OCI-LY1 (cell line): ENCODE measurements at regions not wholly inside any gene's neighbourhood (a gene's known extent, or its start where the extent isn't known, plus 50 kb on each side); places are given as distances from the start of the nearest gene placed in this dataset.
A peak's percentile ranks its signal among the peaks of the same experiment; 100 is the strongest.

Source experiments
- H2AFZ ChIP-seq: fragments of 200-600 bp; sonication (generic), shearing (Covaris generic); 2 replicates; pipeline ENCODE4 v1.6.0; 2014; ENCODE audit warnings: antibody characterized with exemption, mild to moderate bottlenecking, low read length
- H3F3A ChIP-seq: fragments of 200-600 bp; sonication (generic), shearing (Covaris generic); 2 replicates; pipeline ENCODE4 v1.6.0; 2014; ENCODE audit warnings: mild to moderate bottlenecking, antibody characterized with exemption, low read length, moderate library complexity; ENCODE audit not compliant: insufficient read depth
- H3K27ac ChIP-seq: fragments of 200-600 bp; sonication (generic); 2 replicates; pipeline ENCODE4 v1.5.1; 2014; ENCODE audit warnings: low read length, mixed run types, mild to moderate bottlenecking, low read depth; ENCODE audit not compliant: poor library complexity, severe bottlenecking
- H3K27me3 ChIP-seq: fragments of 200-600 bp; sonication (generic); 2 replicates; pipeline ENCODE4 v1.6.0; 2014; ENCODE audit warnings: antibody characterized with exemption, mild to moderate bottlenecking, low read length, moderate library complexity; ENCODE audit not compliant: insufficient read depth
- H3K36me3 ChIP-seq: fragments of 200-600 bp; sonication (generic); 2 replicates; pipeline ENCODE4 v1.6.1; 2014; ENCODE audit warnings: mild to moderate bottlenecking, antibody characterized with exemption, low read length, moderate library complexity, mixed read lengths; ENCODE audit not compliant: insufficient read depth
- H3K4me1 ChIP-seq: fragments of 200-600 bp; sonication (generic); 2 replicates; pipeline ENCODE4 v1.5.1; 2014; ENCODE audit warnings: mild to moderate bottlenecking, low read length, moderate library complexity; ENCODE audit not compliant: insufficient read depth, severe bottlenecking
- H3K4me2 ChIP-seq: fragments of 200-600 bp; sonication (generic), shearing (Covaris generic); 2 replicates; pipeline ENCODE4 v1.6.1; 2014; ENCODE audit warnings: low read length
- H3K4me3 ChIP-seq: fragments of 200-600 bp; sonication (generic); 2 replicates; pipeline ENCODE4 v1.5.1; 2014; ENCODE audit warnings: low read length, low read depth, mild to moderate bottlenecking, mixed read lengths; ENCODE audit not compliant: poor library complexity, severe bottlenecking
- H3K79me2 ChIP-seq: fragments of 200-600 bp; shearing (Covaris generic); 2 replicates; pipeline ENCODE4 v1.6.1; 2016; ENCODE audit warnings: mixed run types, low read length, mixed read lengths; ENCODE audit not compliant: insufficient read depth
- H3K9ac ChIP-seq: fragments of 200-600 bp; sonication (generic), shearing (Covaris generic); 2 replicates; pipeline ENCODE4 v1.6.1; 2014; ENCODE audit warnings: mild to moderate bottlenecking, low read length, mixed read lengths
- H3K9me2 ChIP-seq: fragments of 200-600 bp; sonication (generic), shearing (Covaris generic); 2 replicates; pipeline ENCODE4 v1.6.1; 2014; ENCODE audit warnings: low read depth, mild to moderate bottlenecking, low read length, mixed read lengths
- H3K9me3 ChIP-seq: fragments of 200-600 bp; shearing (Covaris generic); 2 replicates; pipeline ENCODE4 v1.6.1; 2014; ENCODE audit warnings: low read length, mixed read lengths
- H4K20me1 ChIP-seq: fragments of 200-600 bp; sonication (generic), shearing (Covaris generic); 2 replicates; pipeline ENCODE4 v1.6.0; 2016; ENCODE audit warnings: mild to moderate bottlenecking, low read length; ENCODE audit not compliant: insufficient read depth
- CTCF ChIP-seq: fragments of 200-600 bp; sonication (generic), shearing (Covaris generic); IDR thresholded peaks from 2 replicates; pipeline ENCODE4 v1.5.1; 2017; ENCODE audit warnings: mild to moderate bottlenecking, antibody characterized with exemption, low read length, moderate library complexity, mixed read lengths
- EZH2 ChIP-seq: fragments of 200-600 bp; sonication (generic), shearing (Covaris generic); IDR thresholded peaks from 2 replicates; pipeline ENCODE4 v1.8.0; 2017; ENCODE audit warnings: borderline replicate concordance, mixed run types, mild to moderate bottlenecking, antibody characterized with exemption, low read length, moderate library complexity, mixed read lengths

- Histone ChIP-seq H3K36me3 (no peaks in the 10 kb centered on the region), H3K9ac (no peak overlapping the region), H3F3A (no peaks in the 10 kb centered on the region), H3K27ac (no peak overlapping the region), H3K4me3 (no peak overlapping the region), H2AFZ (no peak overlapping the region), H3K4me1 (no peaks in the 10 kb centered on the region), H3K27me3 (no peaks in the 10 kb centered on the region), H3K9me2 (peaks cover 4% of the 10 kb centered on the region; the same call in 1 of the 2 replicates), H3K9me3 (no peaks in the 10 kb centered on the region), H3K4me2 (no peak overlapping the region), H4K20me1 (no peaks in the 10 kb centered on the region), H3K79me2 (no peaks in the 10 kb centered on the region)
- TF ChIP-seq CTCF (no peak), EZH2 (no peak)
Measured at GRCh38 chr13:55234311-55234710, 1906.4 kb upstream of the PRR20A start.

GRCh38 chr13:55245005-55245644 is 1895.6 kb upstream of the PRR20A start:
- no peaks in the 10 kb centered on the region for H3K79me2 ChIP-seq
- H2AFZ ChIP-seq: no peak overlapping the region
- no peaks in the 10 kb centered on the region for H4K20me1 ChIP-seq
- no peak overlapping the region for H3K9ac ChIP-seq
- no peaks in the 10 kb centered on the region for H3K4me1 ChIP-seq
- TF ChIP-seq CTCF (peak; percentile 62; the same call in 1 of the 2 replicates), EZH2 (no peak)
- H3K4me2 ChIP-seq: no peak overlapping the region
- no peaks in the 10 kb centered on the region for H3K9me2 ChIP-seq
- no peak overlapping the region for H3K4me3 ChIP-seq
- H3K36me3 ChIP-seq: no peaks in the 10 kb centered on the region
- H3K9me3 ChIP-seq: no peaks in the 10 kb centered on the region
- H3K27me3 ChIP-seq: no peaks in the 10 kb centered on the region
- no peaks in the 10 kb centered on the region for H3F3A ChIP-seq
- no peak overlapping the region for H3K27ac ChIP-seq

- Histone ChIP-seq H3K27me3 (no peaks in the 10 kb centered on the region), H3K36me3 (no peaks in the 10 kb centered on the region), H3K9me3 (no peaks in the 10 kb centered on the region), H2AFZ (no peak overlapping the region), H3K4me3 (no peak overlapping the region), H3K4me1 (no peaks in the 10 kb centered on the region), H3K9ac (no peak overlapping the region), H3F3A (no peaks in the 10 kb centered on the region; the same call in 1 of the 2 replicates), H3K79me2 (no peaks in the 10 kb centered on the region), H4K20me1 (no peaks in the 10 kb centered on the region), H3K4me2 (no peak overlapping the region), H3K9me2 (no peaks in the 10 kb centered on the region), H3K27ac (no peak overlapping the region)
- no peak for TF ChIP-seq CTCF
- TF ChIP-seq EZH2: no peak
Measured at GRCh38 chr13:55255236-55255635, 1885.5 kb upstream of the PRR20A start.
